Stomach (tissue), 4 donors: ENCODE measurements at regions not wholly inside any gene's neighbourhood (a gene's known extent, or its start where the extent isn't known, plus 50 kb on each side); places are given as distances from the start of the nearest gene placed in this dataset.

ENCODE experiments used
- EP300 ChIP-seq: sonication (generic); formaldehyde crosslinking; IDR thresholded peaks from one replicate; pipeline ENCODE4 v1.6.1; 2017; ENCODE audit warnings: antibody characterized with exemption
- POLR2A ChIP-seq, 4 donors: fragments of 450-650 bp; IDR thresholded peaks; one replicate each; pipeline ENCODE4 v1.6.1; 2016; ENCODE audit warnings: antibody characterized with exemption in 4 of 4, control low read depth in 2 of 4, mild to moderate bottlenecking in 1 of 4, moderate library complexity in 1 of 4
- POLR2AphosphoS5 ChIP-seq, 3 donors: sonication (generic); formaldehyde crosslinking; IDR thresholded peaks; one replicate each; pipeline ENCODE4 v1.6.1; 2016; ENCODE audit warnings: antibody characterized with exemption in 3 of 3
- TF ChIP-seq, protein P1 (sequence below), 7 experiments: fragments of 450-650 bp in 4 of 7; fragments of 200-600 bp in 3 of 7; sonication (generic) in 3 of 7; IDR thresholded peaks; one replicate each; pipeline ENCODE4 v1.5.1; 2016 to 2019; ENCODE audit warnings: antibody characterized with exemption in 7 of 7, control low read depth in 2 of 7, mild to moderate bottlenecking in 1 of 7

DNA sequence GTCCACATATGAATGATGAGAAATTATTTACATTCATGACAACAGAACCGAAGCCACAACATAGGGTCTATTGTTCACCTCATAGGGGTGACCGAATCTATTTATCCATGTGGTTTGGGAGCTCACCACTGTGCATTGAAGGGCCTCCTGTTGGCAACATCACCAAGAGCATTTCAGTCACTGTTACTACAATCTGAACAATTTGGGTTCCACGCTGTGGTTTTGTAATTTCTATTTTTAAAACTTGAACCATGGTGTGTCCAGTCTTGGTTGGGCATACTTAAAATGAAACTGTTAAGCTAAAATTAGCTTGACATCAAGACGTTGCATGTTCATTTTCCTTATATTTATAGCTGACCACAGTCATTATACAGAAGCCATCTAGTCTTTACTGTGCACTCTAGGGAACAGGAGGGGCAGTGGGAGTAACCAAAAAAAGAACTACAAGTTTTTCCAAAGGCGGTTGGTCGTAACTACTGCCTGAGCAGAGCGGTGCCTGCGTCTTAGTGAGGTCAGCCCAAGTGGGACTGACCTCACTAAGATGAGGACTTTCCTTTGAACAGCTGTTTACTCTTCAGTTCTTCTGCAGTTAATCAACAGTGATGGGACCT, 192.1 kb downstream of the SPRY1 start:
- TF ChIP-seq, protein P1, sequence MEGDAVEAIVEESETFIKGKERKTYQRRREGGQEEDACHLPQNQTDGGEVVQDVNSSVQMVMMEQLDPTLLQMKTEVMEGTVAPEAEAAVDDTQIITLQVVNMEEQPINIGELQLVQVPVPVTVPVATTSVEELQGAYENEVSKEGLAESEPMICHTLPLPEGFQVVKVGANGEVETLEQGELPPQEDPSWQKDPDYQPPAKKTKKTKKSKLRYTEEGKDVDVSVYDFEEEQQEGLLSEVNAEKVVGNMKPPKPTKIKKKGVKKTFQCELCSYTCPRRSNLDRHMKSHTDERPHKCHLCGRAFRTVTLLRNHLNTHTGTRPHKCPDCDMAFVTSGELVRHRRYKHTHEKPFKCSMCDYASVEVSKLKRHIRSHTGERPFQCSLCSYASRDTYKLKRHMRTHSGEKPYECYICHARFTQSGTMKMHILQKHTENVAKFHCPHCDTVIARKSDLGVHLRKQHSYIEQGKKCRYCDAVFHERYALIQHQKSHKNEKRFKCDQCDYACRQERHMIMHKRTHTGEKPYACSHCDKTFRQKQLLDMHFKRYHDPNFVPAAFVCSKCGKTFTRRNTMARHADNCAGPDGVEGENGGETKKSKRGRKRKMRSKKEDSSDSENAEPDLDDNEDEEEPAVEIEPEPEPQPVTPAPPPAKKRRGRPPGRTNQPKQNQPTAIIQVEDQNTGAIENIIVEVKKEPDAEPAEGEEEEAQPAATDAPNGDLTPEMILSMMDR (IDR thresholded peaks at IDR 0.05): no peak
- peak in 1 of 3 donors; percentile 58 for TF ChIP-seq POLR2AphosphoS5 (IDR thresholded peaks at IDR 0.05)
- TF ChIP-seq POLR2A (IDR thresholded peaks at IDR 0.05): no peak
- peak; percentile 76 for TF ChIP-seq EP300
